ENCODE measurements at regions not wholly inside any gene's neighbourhood (a gene's known extent, or its start where the extent isn't known, plus 50 kb on each side); places are given as distances from the start of the nearest gene placed in this dataset.

DNA sequence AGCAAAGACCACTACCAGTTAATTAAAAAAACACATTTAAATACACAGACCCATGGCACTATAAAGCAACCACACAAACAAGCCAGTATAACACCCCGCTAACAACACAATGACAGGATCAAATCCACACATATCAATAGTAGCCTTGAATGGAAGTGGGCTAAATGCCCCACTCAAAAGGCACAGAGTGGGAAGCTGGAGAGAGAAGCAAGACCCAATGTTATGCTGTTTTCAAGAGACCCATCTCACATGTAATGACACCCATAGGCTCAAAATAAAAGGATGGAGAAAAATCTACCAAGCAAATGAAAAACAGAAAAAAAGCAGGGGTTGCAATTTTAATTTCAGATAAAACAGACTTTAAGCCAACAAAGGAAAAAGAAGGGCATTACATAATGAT is 125.4 kb upstream of the PTCHD4 start:
- Histone ChIP-seq H3K4me2 (ENCODE audit: low read length) (no peak overlapping the region), H2AFZ (ENCODE audit: low read length) (no peak overlapping the region), H4K20me1 (ENCODE audit: insufficient read depth, low read length) (no peaks in the 10 kb centered on the region), H3K79me2 (ENCODE audit: insufficient read depth, low read length) (no peaks in the 10 kb centered on the region), H3K4me1 (ENCODE audit: insufficient read depth, low read length, severe bottlenecking) (no peaks in the 10 kb centered on the region), H3K27ac (ENCODE audit: low read depth, low read length, poor library complexity, severe bottlenecking) (no peak overlapping the region), H3K36me3 (ENCODE audit: insufficient read depth, low read length) (no peaks in the 10 kb centered on the region), H3K9ac (ENCODE audit: low read length) (no peak overlapping the region), H3K27me3 (ENCODE audit: insufficient read depth, low read length) (no peaks in the 10 kb centered on the region), H3K9me2 (ENCODE audit: low read depth, low read length) (no peaks in the 10 kb centered on the region), H3K4me3 (ENCODE audit: low read depth, low read length, poor library complexity, severe bottlenecking) (no peak overlapping the region), H3F3A (ENCODE audit: insufficient read depth, low read length) (no peaks in the 10 kb centered on the region), H3K9me3 (ENCODE audit: low read length) (no peaks in the 10 kb centered on the region)
- no peak for TF ChIP-seq EZH2 (IDR thresholded peaks at IDR 0.05; ENCODE audit: borderline replicate concordance, low read length)
- TF ChIP-seq, protein P1, sequence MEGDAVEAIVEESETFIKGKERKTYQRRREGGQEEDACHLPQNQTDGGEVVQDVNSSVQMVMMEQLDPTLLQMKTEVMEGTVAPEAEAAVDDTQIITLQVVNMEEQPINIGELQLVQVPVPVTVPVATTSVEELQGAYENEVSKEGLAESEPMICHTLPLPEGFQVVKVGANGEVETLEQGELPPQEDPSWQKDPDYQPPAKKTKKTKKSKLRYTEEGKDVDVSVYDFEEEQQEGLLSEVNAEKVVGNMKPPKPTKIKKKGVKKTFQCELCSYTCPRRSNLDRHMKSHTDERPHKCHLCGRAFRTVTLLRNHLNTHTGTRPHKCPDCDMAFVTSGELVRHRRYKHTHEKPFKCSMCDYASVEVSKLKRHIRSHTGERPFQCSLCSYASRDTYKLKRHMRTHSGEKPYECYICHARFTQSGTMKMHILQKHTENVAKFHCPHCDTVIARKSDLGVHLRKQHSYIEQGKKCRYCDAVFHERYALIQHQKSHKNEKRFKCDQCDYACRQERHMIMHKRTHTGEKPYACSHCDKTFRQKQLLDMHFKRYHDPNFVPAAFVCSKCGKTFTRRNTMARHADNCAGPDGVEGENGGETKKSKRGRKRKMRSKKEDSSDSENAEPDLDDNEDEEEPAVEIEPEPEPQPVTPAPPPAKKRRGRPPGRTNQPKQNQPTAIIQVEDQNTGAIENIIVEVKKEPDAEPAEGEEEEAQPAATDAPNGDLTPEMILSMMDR (IDR thresholded peaks at IDR 0.05; ENCODE audit: low read length) = no peak

DNA sequence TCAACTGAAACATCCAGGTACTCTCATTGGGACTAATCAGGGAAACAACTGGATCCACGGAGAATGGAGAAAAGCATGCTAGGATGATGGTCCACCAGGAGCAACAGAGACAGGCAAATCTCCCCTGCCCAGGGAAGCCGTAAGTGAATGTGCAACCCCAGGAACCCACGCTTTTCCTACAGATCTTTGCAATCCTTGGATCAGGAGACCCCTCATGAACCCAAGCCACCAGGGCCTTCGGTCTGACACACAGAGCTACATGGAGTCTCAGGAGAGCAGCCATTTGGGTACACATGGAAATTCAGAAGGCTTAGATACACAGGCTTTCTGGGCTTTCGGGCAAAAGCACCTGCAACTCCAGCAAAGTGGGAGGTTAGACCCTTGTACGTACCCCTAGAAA is 122.1 kb upstream of the PTCHD4 start:
- H3K4me2 ChIP-seq (ENCODE audit: low read length) = no peak overlapping the region
- no peak overlapping the region for H3K4me3 ChIP-seq (ENCODE audit: low read depth, low read length, poor library complexity, severe bottlenecking)
- no peaks in the 10 kb centered on the region for H3K9me3 ChIP-seq (ENCODE audit: low read length)
- no peaks in the 10 kb centered on the region for H4K20me1 ChIP-seq (ENCODE audit: insufficient read depth, low read length)
- TF ChIP-seq, protein P1 (IDR thresholded peaks at IDR 0.05; ENCODE audit: low read length) = no peak
- TF ChIP-seq EZH2 (IDR thresholded peaks at IDR 0.05; ENCODE audit: borderline replicate concordance, low read length) = no peak
- H3K79me2 ChIP-seq (ENCODE audit: insufficient read depth, low read length) = no peaks in the 10 kb centered on the region
- H3K27me3 ChIP-seq (ENCODE audit: insufficient read depth, low read length) = no peaks in the 10 kb centered on the region
- no peaks in the 10 kb centered on the region for H3F3A ChIP-seq (ENCODE audit: insufficient read depth, low read length)
- H3K4me1 ChIP-seq (ENCODE audit: insufficient read depth, low read length, severe bottlenecking) = no peaks in the 10 kb centered on the region
- no peaks in the 10 kb centered on the region for H3K36me3 ChIP-seq (ENCODE audit: insufficient read depth, low read length)
- H3K9me2 ChIP-seq (ENCODE audit: low read depth, low read length) = no peaks in the 10 kb centered on the region
- H3K27ac ChIP-seq (ENCODE audit: low read depth, low read length, poor library complexity, severe bottlenecking) = no peak overlapping the region
- H3K9ac ChIP-seq (ENCODE audit: low read length) = no peak overlapping the region
- H2AFZ ChIP-seq (ENCODE audit: low read length) = no peak overlapping the region

DNA sequence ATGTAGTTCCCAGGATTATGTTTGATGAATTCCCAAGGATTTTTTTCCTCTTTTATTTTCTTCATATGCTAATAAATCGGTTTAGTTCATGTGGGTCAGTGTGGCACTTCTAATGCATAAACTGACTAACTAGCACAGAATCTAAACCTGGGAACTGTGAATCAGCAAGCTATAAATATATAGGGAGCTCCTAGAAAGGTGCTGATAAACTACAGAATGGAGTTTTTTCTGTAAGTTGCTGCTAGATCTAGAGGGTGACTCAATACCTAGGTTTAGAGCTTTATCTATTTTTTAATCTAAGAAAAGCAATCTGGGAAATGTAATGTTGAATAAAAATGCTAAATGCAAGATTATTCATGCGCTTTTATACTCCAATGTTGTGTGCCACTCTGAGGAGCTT is 118.8 kb upstream of the PTCHD4 start:
- Histone ChIP-seq H3K27me3 (ENCODE audit: insufficient read depth, low read length) (no peaks in the 10 kb centered on the region), H3K9me2 (ENCODE audit: low read depth, low read length) (no peaks in the 10 kb centered on the region), H3K79me2 (ENCODE audit: insufficient read depth, low read length) (no peaks in the 10 kb centered on the region), H3K36me3 (ENCODE audit: insufficient read depth, low read length) (no peaks in the 10 kb centered on the region), H2AFZ (ENCODE audit: low read length) (no peak overlapping the region), H3K4me3 (ENCODE audit: low read depth, low read length, poor library complexity, severe bottlenecking) (no peak overlapping the region), H3K4me2 (ENCODE audit: low read length) (no peak overlapping the region), H3K27ac (ENCODE audit: low read depth, low read length, poor library complexity, severe bottlenecking) (no peak overlapping the region), H3K9me3 (ENCODE audit: low read length) (no peaks in the 10 kb centered on the region), H4K20me1 (ENCODE audit: insufficient read depth, low read length) (no peaks in the 10 kb centered on the region), H3K9ac (ENCODE audit: low read length) (no peak overlapping the region), H3K4me1 (ENCODE audit: insufficient read depth, low read length, severe bottlenecking) (no peaks in the 10 kb centered on the region), H3F3A (ENCODE audit: insufficient read depth, low read length) (no peaks in the 10 kb centered on the region)
- TF ChIP-seq, protein P1 (IDR thresholded peaks at IDR 0.05; ENCODE audit: low read length) = no peak
- no peak for TF ChIP-seq EZH2 (IDR thresholded peaks at IDR 0.05; ENCODE audit: borderline replicate concordance, low read length)

Data from OCI-LY1 (cell line).